Activated CD4-positive, alpha-beta T cell treated with anti-CD3 and anti-CD28 coated beads, Interleukin-2, amount 10 ng/mL, durations not matched to agents 24 days and 14 days (primary cell): ENCODE measurements at regions not wholly inside any gene's neighbourhood (a gene's known extent, or its start where the extent isn't known, plus 50 kb on each side); places are given as distances from the start of the nearest gene placed in this dataset.
"Not testable (repeated sequence)": the region's sequence is repeated elsewhere in the genome, so short reads cannot be mapped to it uniquely, and the experiment has no call there.

Experiments
- DNase-seq: peaks from one replicate; pipeline ENCODE4 v3.0.0; 2022
- H3K27ac Mint-ChIP-seq: one replicate; pipeline ENCODE4 v1.8.0; 2022; ENCODE audit warnings: mild to moderate bottlenecking, mixed read lengths
- H3K27me3 Mint-ChIP-seq: one replicate; pipeline ENCODE4 v1.8.0; 2022; ENCODE audit warnings: mixed read lengths
- H3K36me3 Mint-ChIP-seq: one replicate; pipeline ENCODE4 v1.8.0; 2022; ENCODE audit warnings: low read depth, mild to moderate bottlenecking, mixed read lengths
- H3K4me1 Mint-ChIP-seq: one replicate; pipeline ENCODE4 v1.8.0; 2021; ENCODE audit warnings: mixed read lengths
- H3K4me3 Mint-ChIP-seq: one replicate; pipeline ENCODE4 v1.8.0; 2022; ENCODE audit warnings: mild to moderate bottlenecking, moderate library complexity, mixed read lengths
- H3K9me3 Mint-ChIP-seq: one replicate; pipeline ENCODE4 v1.8.0; 2021; ENCODE audit warnings: mixed read lengths
- intact Hi-C: fragments of 100-400 bp; cut with micrococcal nuclease; formaldehyde crosslinking; loops from one replicate; pipeline ENCODE4 v1.15.1; 2023

- H3K9me3 Mint-ChIP-seq, DNase-seq, H3K4me3 Mint-ChIP-seq, H3K36me3 Mint-ChIP-seq, intact Hi-C loops, H3K27me3 Mint-ChIP-seq, H3K4me1 Mint-ChIP-seq, H3K27ac Mint-ChIP-seq: not testable (repeated sequence)
Observed at GRCh38 chr6:113375466-113375865, 481.7 kb upstream of the MARCKS start.

GRCh38 chr6:113375950-113376846 lies 480.9 kb upstream of the MARCKS start:
- Mint-ChIP-seq H3K4me3 (no peak overlapping the region), H3K36me3 (no peaks in the 10 kb centered on the region), H3K27ac (no peak overlapping the region), H3K9me3 (no peaks in the 10 kb centered on the region), H3K4me1 (no peaks in the 10 kb centered on the region), H3K27me3 (no peaks in the 10 kb centered on the region)
- intact Hi-C loops: no loop called here
- no peak for DNase-seq

DNA sequence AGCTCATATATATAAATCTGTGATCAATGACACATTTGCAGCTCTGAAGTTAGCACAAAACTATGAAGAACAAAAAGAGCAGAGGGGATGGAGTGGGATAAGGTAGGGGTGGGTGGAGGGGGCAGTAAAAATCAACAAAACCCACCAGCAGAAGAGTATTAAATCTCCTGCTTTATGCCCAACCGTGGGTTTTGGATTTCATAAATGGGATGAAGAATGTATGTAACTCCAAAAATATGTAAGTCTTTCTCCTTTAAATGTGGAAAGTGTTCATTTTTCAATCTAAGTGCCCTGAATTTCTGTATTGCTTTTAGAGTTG lies 480.3 kb upstream of the MARCKS start:
- Mint-ChIP-seq H3K4me1 (no peaks in the 10 kb centered on the region), H3K27ac (no peak overlapping the region), H3K9me3 (no peaks in the 10 kb centered on the region), H3K36me3 (no peaks in the 10 kb centered on the region), H3K4me3 (no peak overlapping the region), H3K27me3 (no peaks in the 10 kb centered on the region)
- no peak for DNase-seq
- intact Hi-C loops: no loop called here

GRCh38 chr6:113377362-113377942 lies 479.7 kb upstream of the MARCKS start:
- intact Hi-C loops: no loop called here
- Mint-ChIP-seq H3K27ac (no peak overlapping the region), H3K9me3 (no peaks in the 10 kb centered on the region), H3K27me3 (no peaks in the 10 kb centered on the region), H3K36me3 (no peaks in the 10 kb centered on the region), H3K4me3 (no peak overlapping the region), H3K4me1 (no peaks in the 10 kb centered on the region)
- no peak for DNase-seq

DNA sequence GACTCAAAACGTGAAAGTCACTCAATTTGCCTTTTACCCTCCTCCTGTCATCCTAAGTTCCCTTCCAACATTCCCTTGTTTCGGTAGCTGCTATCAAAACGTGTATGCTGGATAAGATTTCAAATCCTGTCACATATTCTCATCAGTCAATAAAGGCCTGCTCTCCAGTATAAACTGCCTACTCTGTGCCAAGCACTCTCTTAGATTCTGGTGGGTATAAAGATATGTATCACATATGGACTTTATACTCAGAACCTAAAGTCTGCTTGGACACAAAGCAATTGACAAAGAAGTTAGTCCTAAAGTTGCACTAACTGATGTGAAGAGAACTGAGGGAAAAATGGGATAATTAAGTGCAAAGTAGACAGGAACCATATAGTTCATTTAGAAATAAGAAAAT lies 476.6 kb upstream of the MARCKS start:
- no peak overlapping the region for H3K4me3 Mint-ChIP-seq
- no peaks in the 10 kb centered on the region for H3K36me3 Mint-ChIP-seq
- intact Hi-C loops: loop anchor here (10.0 kb wide), 1 partner anchor 1386 kb away; no protein-coding TSS in a partner anchor
- DNase-seq: no peak
- no peak overlapping the region for H3K27ac Mint-ChIP-seq
- no peaks in the 10 kb centered on the region for H3K9me3 Mint-ChIP-seq
- no peaks in the 10 kb centered on the region for H3K4me1 Mint-ChIP-seq
- no peaks in the 10 kb centered on the region for H3K27me3 Mint-ChIP-seq

DNA sequence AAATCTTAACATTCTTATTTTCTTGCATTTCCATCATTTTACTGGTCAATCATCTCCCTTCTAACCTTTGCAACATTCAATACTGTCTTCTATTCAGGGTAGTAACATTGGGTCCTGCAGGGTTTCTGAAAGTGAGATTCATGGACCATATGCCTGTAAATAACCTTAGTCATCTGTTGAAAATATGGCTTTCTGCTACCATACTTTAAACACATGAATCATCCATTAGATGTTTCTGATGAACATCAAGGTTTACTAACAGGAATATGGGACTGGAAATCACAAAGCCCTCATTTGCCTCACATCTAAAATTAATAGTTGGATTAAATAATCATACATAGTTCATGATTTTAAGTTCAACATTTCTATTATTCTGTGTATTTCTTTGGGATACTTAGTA lies 475.9 kb upstream of the MARCKS start:
- intact Hi-C loops: loop anchor here (10.0 kb wide), 1 partner anchor 1386 kb away; no protein-coding TSS in a partner anchor
- Mint-ChIP-seq H3K4me3 (no peak overlapping the region), H3K9me3 (no peaks in the 10 kb centered on the region), H3K4me1 (no peaks in the 10 kb centered on the region), H3K27me3 (no peaks in the 10 kb centered on the region), H3K36me3 (no peaks in the 10 kb centered on the region), H3K27ac (no peak overlapping the region)
- DNase-seq: no peak

DNA sequence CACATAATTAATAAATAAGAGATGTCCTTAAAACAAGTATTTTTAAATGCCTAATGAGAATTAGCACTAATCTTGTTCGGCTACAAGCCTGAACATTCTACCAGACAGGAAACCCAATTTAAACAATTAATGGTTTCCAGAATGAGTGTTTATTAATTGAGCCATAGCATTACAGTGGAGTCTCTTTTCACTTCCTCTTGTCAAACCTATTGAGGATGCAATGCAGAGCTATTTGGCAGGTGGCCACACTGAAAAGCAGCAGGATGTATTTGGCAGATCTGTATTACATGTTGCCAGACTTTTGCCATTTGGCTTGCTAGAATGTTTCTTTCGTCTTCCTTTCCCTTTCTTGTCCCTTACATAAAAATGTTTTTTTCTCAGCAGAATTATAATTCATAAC lies 475.2 kb upstream of the MARCKS start:
- Mint-ChIP-seq H3K27ac (no peak overlapping the region), H3K9me3 (no peaks in the 10 kb centered on the region), H3K4me1 (no peaks in the 10 kb centered on the region), H3K4me3 (no peak overlapping the region), H3K27me3 (no peaks in the 10 kb centered on the region), H3K36me3 (no peaks in the 10 kb centered on the region)
- intact Hi-C loops: loop anchor here (10.0 kb wide), 1 partner anchor 1387 kb away; no protein-coding TSS in a partner anchor
- no peak for DNase-seq

GRCh38 chr6:113383701-113384100 lies 473.4 kb upstream of the MARCKS start:
- Mint-ChIP-seq H3K9me3 (no peaks in the 10 kb centered on the region), H3K4me1 (no peaks in the 10 kb centered on the region), H3K4me3 (no peak overlapping the region), H3K27ac (no peak overlapping the region), H3K27me3 (no peaks in the 10 kb centered on the region), H3K36me3 (no peaks in the 10 kb centered on the region)
- intact Hi-C loops: loop anchor here (10.0 kb wide), 1 partner anchor 1389 kb away; no protein-coding TSS in a partner anchor
- DNase-seq: no peak

DNA sequence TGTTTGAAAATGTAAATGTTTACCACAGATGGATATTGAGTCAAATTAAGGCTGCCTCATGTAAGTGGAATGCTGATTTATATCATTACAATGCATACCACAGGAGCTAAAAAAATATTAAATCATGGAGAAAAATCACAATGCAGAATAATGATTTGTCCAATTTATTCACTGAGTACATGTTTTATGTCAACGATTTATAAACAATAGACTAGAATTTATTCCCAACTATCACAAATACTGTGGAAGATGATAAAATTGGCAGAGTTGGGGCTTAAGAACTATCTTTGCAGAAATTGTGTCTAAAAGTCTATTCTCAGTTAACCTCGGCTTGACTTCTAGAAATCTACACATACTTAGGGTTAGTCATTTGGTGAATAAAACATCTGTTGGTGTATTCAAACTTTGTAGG lies 472.1 kb upstream of the MARCKS start:
- DNase-seq: no peak
- H3K9me3 Mint-ChIP-seq: no peaks in the 10 kb centered on the region
- no peak overlapping the region for H3K27ac Mint-ChIP-seq
- no peaks in the 10 kb centered on the region for H3K36me3 Mint-ChIP-seq
- intact Hi-C loops: loop anchor here (10.0 kb wide), 1 partner anchor 1390 kb away; no protein-coding TSS in a partner anchor
- H3K27me3 Mint-ChIP-seq: peaks cover 3% of the 10 kb centered on the region
- H3K4me1 Mint-ChIP-seq: no peaks in the 10 kb centered on the region
- no peak overlapping the region for H3K4me3 Mint-ChIP-seq

DNA sequence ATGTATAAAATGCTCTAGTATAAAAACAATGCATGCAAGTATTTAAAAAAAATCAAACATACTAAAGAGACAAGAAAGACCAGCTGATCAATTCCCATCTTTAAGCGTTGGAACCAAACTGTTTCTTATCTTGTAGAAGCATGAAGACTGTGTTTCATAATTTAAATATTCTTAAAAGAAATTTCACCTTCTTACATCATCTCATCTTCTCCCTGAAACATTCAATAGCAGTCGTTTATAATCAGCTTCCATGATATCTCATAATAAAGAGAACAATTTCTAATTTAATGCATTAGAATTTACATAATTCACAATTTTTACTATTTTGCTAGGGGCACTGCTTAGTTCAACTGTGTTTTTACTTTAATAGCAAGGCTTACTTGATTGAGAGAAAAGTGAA lies 468.1 kb upstream of the MARCKS start:
- intact Hi-C loops: loop anchor here (10.0 kb wide), 1 partner anchor 1394 kb away; no protein-coding TSS in a partner anchor
- no peak for DNase-seq
- Mint-ChIP-seq H3K4me1 (no peaks in the 10 kb centered on the region), H3K36me3 (no peaks in the 10 kb centered on the region), H3K27ac (no peak overlapping the region), H3K27me3 (peaks cover 3% of the 10 kb centered on the region), H3K9me3 (no peaks in the 10 kb centered on the region), H3K4me3 (no peak overlapping the region)

DNA sequence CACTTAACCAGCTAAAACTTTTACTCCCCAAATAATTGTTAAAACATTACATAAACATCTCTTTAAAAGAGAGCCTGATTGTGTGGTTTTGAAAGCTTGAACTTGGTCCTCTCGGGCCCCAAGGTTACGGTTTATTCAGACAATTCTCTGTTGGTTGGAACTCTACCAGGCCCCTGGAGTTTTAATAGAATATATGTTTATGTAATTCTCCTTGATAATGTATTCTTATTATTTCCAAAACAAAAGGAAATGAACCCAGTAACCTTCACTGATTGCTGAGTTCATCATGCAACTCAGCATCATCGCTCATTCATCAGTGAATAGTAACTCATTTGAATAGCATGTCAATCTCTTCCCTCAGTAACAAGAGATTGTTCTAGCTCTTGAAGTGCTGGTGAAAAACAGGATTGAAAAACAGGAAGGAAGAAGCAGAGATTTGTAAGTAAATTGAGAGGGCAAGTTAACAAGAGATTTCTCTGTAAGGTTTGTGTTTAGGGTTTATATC lies 464.5 kb upstream of the MARCKS start:
- Mint-ChIP-seq H3K4me1 (no peaks in the 10 kb centered on the region), H3K4me3 (no peak overlapping the region), H3K27ac (no peak overlapping the region), H3K9me3 (no peaks in the 10 kb centered on the region), H3K36me3 (no peaks in the 10 kb centered on the region), H3K27me3 (peaks cover 3% of the 10 kb centered on the region)
- no peak for DNase-seq
- intact Hi-C loops: no loop called here

GRCh38 chr6:113394216-113394615 lies 462.9 kb upstream of the MARCKS start:
- H3K4me3 Mint-ChIP-seq: no peak overlapping the region
- intact Hi-C loops: no loop called here
- H3K27me3 Mint-ChIP-seq: peaks cover 1% of the 10 kb centered on the region
- no peaks in the 10 kb centered on the region for H3K36me3 Mint-ChIP-seq
- H3K27ac Mint-ChIP-seq: no peak overlapping the region
- no peaks in the 10 kb centered on the region for H3K4me1 Mint-ChIP-seq
- no peak for DNase-seq
- no peaks in the 10 kb centered on the region for H3K9me3 Mint-ChIP-seq

DNA sequence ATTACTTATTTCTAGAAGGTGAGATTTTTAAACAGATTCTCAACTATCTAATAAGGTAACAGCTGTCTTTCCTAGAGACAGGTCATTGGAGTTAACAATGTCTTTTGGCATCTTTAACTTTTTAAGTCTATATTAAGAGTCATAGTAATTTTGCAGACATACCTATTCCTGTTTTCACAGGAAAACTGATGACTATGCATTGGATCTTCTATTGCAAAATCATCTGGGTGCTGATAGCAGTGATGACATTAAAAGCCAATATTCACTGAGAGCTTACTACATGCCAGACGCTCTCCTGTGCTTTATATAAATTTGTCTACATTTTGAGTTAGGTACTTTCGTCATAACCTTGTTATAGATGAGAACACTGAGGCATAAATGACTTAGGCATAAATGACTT lies 462.4 kb upstream of the MARCKS start:
- no peaks in the 10 kb centered on the region for H3K36me3 Mint-ChIP-seq
- intact Hi-C loops: no loop called here
- no peak overlapping the region for H3K27ac Mint-ChIP-seq
- no peaks in the 10 kb centered on the region for H3K9me3 Mint-ChIP-seq
- H3K27me3 Mint-ChIP-seq: no peaks in the 10 kb centered on the region
- no peak overlapping the region for H3K4me3 Mint-ChIP-seq
- H3K4me1 Mint-ChIP-seq: no peaks in the 10 kb centered on the region
- no peak for DNase-seq

GRCh38 chr6:113396730-113397129 lies 460.4 kb upstream of the MARCKS start:
- intact Hi-C loops: no loop called here
- no peak for DNase-seq
- Mint-ChIP-seq H3K27ac (no peak overlapping the region), H3K27me3 (no peaks in the 10 kb centered on the region), H3K9me3 (no peaks in the 10 kb centered on the region), H3K4me3 (no peak overlapping the region), H3K4me1 (no peaks in the 10 kb centered on the region), H3K36me3 (no peaks in the 10 kb centered on the region)
